Activated naive CD8-positive, alpha-beta T cell treated with anti-CD3 and anti-CD28 coated beads, Interleukin-2, amount 50 U/mL, for 24 hours (primary cell): ENCODE measurements at regions not wholly inside any gene's neighbourhood (a gene's known extent, or its start where the extent isn't known, plus 50 kb on each side); places are given as distances from the start of the nearest gene placed in this dataset.

Source experiments
- ATAC-seq: fragments of 150-1000 bp; cut with Tn5 transposase; one replicate; pipeline ENCODE4 v1.10.0; 2021
- DNase-seq: peaks from one replicate; pipeline ENCODE4 v3.0.0; 2021
- H3K27ac Mint-ChIP-seq: one replicate; pipeline ENCODE4 v1.8.0; 2021; ENCODE audit warnings: mild to moderate bottlenecking, mixed read lengths
- H3K27me3 Mint-ChIP-seq: one replicate; pipeline ENCODE4 v1.8.0; 2021; ENCODE audit warnings: mixed read lengths
- H3K36me3 Mint-ChIP-seq: one replicate; pipeline ENCODE4 v1.8.0; 2021; ENCODE audit warnings: low read depth, mixed read lengths
- H3K4me1 Mint-ChIP-seq: one replicate; pipeline ENCODE4 v1.8.0; 2021; ENCODE audit warnings: mixed read lengths
- H3K4me3 Mint-ChIP-seq: one replicate; pipeline ENCODE4 v1.8.0; 2021; ENCODE audit warnings: mild to moderate bottlenecking, moderate library complexity, mixed read lengths
- H3K9me3 Mint-ChIP-seq: one replicate; pipeline ENCODE4 v1.8.0; 2021; ENCODE audit warnings: mixed read lengths

GRCh38 chr2:157934684-157935377 is 58.7 kb upstream of the ACVR1 start:
- peaks cover 7% of the 10 kb centered on the region for H3K4me1 Mint-ChIP-seq
- no peaks in the 10 kb centered on the region for H3K9me3 Mint-ChIP-seq
- DNase-seq, result no peak
- no peaks in the 10 kb centered on the region for H3K27me3 Mint-ChIP-seq
- no peak overlapping the region for H3K27ac Mint-ChIP-seq
- H3K36me3 Mint-ChIP-seq, result no peaks in the 10 kb centered on the region
- no peak overlapping the region for H3K4me3 Mint-ChIP-seq
- ATAC-seq, result no peak

- H3K27me3 Mint-ChIP-seq, result no peaks in the 10 kb centered on the region
- DNase-seq, result no peak
These were observed 57.2 kb upstream of the ACVR1 start for GRCh38 chr2:157933160-157933920.

GRCh38 chr2:157932480-157933159 is 56.5 kb upstream of the ACVR1 start:
- Mint-ChIP-seq H3K27ac (no peak overlapping the region), H3K36me3 (no peaks in the 10 kb centered on the region), H3K27me3 (no peaks in the 10 kb centered on the region), H3K4me3 (no peak overlapping the region), H3K9me3 (no peaks in the 10 kb centered on the region), H3K4me1 (peaks cover 7% of the 10 kb centered on the region)
- DNase-seq, result no peak
- no peak for ATAC-seq

More at GRCh38 chr2:157933160-157933920, 57.2 kb upstream of the ACVR1 start:
- Mint-ChIP-seq H3K4me3 (no peak overlapping the region), H3K36me3 (no peaks in the 10 kb centered on the region), H3K4me1 (peaks cover 7% of the 10 kb centered on the region), H3K9me3 (no peaks in the 10 kb centered on the region), H3K27ac (no peak overlapping the region)
- no peak for ATAC-seq

- H3K9me3 Mint-ChIP-seq, result no peaks in the 10 kb centered on the region
- H3K4me1 Mint-ChIP-seq, result peaks cover 7% of the 10 kb centered on the region
- H3K27ac Mint-ChIP-seq, result no peak overlapping the region
- H3K36me3 Mint-ChIP-seq, result no peaks in the 10 kb centered on the region
- no peak overlapping the region for H3K4me3 Mint-ChIP-seq
- H3K27me3 Mint-ChIP-seq, result no peaks in the 10 kb centered on the region
- DNase-seq (no peak), ATAC-seq (no peak)
These were observed 55.4 kb upstream of the ACVR1 start for GRCh38 chr2:157931542-157931941.

- ATAC-seq (no peak), DNase-seq (no peak)
- H3K27me3 Mint-ChIP-seq, result no peaks in the 10 kb centered on the region
- no peak overlapping the region for H3K27ac Mint-ChIP-seq
- H3K9me3 Mint-ChIP-seq, result no peaks in the 10 kb centered on the region
- H3K4me3 Mint-ChIP-seq, result no peak overlapping the region
- H3K36me3 Mint-ChIP-seq, result no peaks in the 10 kb centered on the region
- H3K4me1 Mint-ChIP-seq, result peaks cover 3% of the 10 kb centered on the region
These were observed 54.6 kb upstream of the ACVR1 start for GRCh38 chr2:157930728-157931127.

GRCh38 chr2:157929871-157930667 is 53.9 kb upstream of the ACVR1 start:
- H3K27ac Mint-ChIP-seq, result no peak overlapping the region
- no peak overlapping the region for H3K4me3 Mint-ChIP-seq
- ATAC-seq (no peak), DNase-seq (no peak)
- H3K4me1 Mint-ChIP-seq, result peaks cover 3% of the 10 kb centered on the region
- H3K9me3 Mint-ChIP-seq, result no peaks in the 10 kb centered on the region
- H3K27me3 Mint-ChIP-seq, result no peaks in the 10 kb centered on the region
- H3K36me3 Mint-ChIP-seq, result no peaks in the 10 kb centered on the region

GRCh38 chr2:157928372-157928771 is 52.2 kb upstream of the ACVR1 start:
- H3K4me3 Mint-ChIP-seq, result no peak overlapping the region
- H3K4me1 Mint-ChIP-seq, result peaks cover 3% of the 10 kb centered on the region
- DNase-seq, result no peak
- no peak overlapping the region for H3K27ac Mint-ChIP-seq
- H3K27me3 Mint-ChIP-seq, result no peaks in the 10 kb centered on the region
- H3K36me3 Mint-ChIP-seq, result no peaks in the 10 kb centered on the region
- peak; percentile 15 for ATAC-seq
- no peaks in the 10 kb centered on the region for H3K9me3 Mint-ChIP-seq

GRCh38 chr2:157927155-157927554 is 51.0 kb upstream of the ACVR1 start:
- no peak overlapping the region for H3K4me3 Mint-ChIP-seq
- no peaks in the 10 kb centered on the region for H3K9me3 Mint-ChIP-seq
- H3K27me3 Mint-ChIP-seq, result no peaks in the 10 kb centered on the region
- no peak for DNase-seq
- H3K4me1 Mint-ChIP-seq, result peaks cover 2% of the 10 kb centered on the region
- H3K27ac Mint-ChIP-seq, result no peak overlapping the region
- no peaks in the 10 kb centered on the region for H3K36me3 Mint-ChIP-seq
- no peak for ATAC-seq
